ENCODE measurements at regions not wholly inside any gene's neighbourhood (a gene's known extent, or its start where the extent isn't known, plus 50 kb on each side); places are given as distances from the start of the nearest gene placed in this dataset.

GRCh38 chr2:12514631-12515437 is 201.9 kb upstream of the TRIB2 start:
- no peaks in the 10 kb centered on the region for H3K4me1 ChIP-seq

GRCh38 chr2:12515871-12516270 is 200.9 kb upstream of the TRIB2 start:
- DNase-seq (ENCODE audit: low spot score in 2 of 2), result no peak
- no peak overlapping the region for H3K27ac ChIP-seq
- H3K27me3 ChIP-seq, result no peaks in the 10 kb centered on the region
- H3K36me3 ChIP-seq, result no peaks in the 10 kb centered on the region
- 91 to 95% methylated on average over 1 of the region's 1 CpG for WGBS, 2 donors
- TF ChIP-seq EP300 (IDR thresholded peaks at IDR 0.05), result no peak
- no peak for TF ChIP-seq CTCF (IDR thresholded peaks at IDR 0.05)
- TF ChIP-seq POLR2A (IDR thresholded peaks at IDR 0.05), result no peak
- no peak overlapping the region for H3K4me3 ChIP-seq
- H3K4me1 ChIP-seq, result no peaks in the 10 kb centered on the region
- no peaks in the 10 kb centered on the region for H3K9me3 ChIP-seq

More at GRCh38 chr2:12514631-12515437, 201.9 kb upstream of the TRIB2 start:
- Histone ChIP-seq H3K4me3 (no peak overlapping the region), H3K9me3 (no peaks in the 10 kb centered on the region), H3K27me3 (no peaks in the 10 kb centered on the region), H3K36me3 (no peaks in the 10 kb centered on the region), H3K27ac (no peak overlapping the region)
- TF ChIP-seq EP300 (IDR thresholded peaks at IDR 0.05) (no peak), CTCF (IDR thresholded peaks at IDR 0.05) (no peak), POLR2A (IDR thresholded peaks at IDR 0.05) (no peak)
- 84 to 85% methylated on average over 9 of the region's 9 CpGs for WGBS, 2 donors
- DNase-seq (ENCODE audit: low spot score in 2 of 2), result no peak

- WGBS, 2 donors, result 18 to 30% methylated on average over 1 of the region's 1 CpG
- Histone ChIP-seq H3K9me3 (no peaks in the 10 kb centered on the region), H3K27me3 (no peaks in the 10 kb centered on the region), H3K4me3 (no peak overlapping the region), H3K27ac (peak overlapping the region in 1 of 4 donors; percentile 80), H3K36me3 (no peaks in the 10 kb centered on the region), H3K4me1 (peaks cover 0 to 26% (median 6%) of the 10 kb centered on the region in 4 donors)
- no peak for DNase-seq (ENCODE audit: low spot score in 2 of 2)
- TF ChIP-seq POLR2A (IDR thresholded peaks at IDR 0.05), result no peak
- no peak for TF ChIP-seq EP300 (IDR thresholded peaks at IDR 0.05)
- no peak for TF ChIP-seq CTCF (IDR thresholded peaks at IDR 0.05)
These were observed 183.3 kb upstream of the TRIB2 start for GRCh38 chr2:12533337-12534005.

- no peaks in the 10 kb centered on the region for H3K9me3 ChIP-seq
- H3K4me1 ChIP-seq, result peaks cover 0 to 26% (median 6%) of the 10 kb centered on the region in 4 donors
- DNase-seq (ENCODE audit: low spot score in 2 of 2), result no peak
- H3K27ac ChIP-seq, result peak overlapping the region in 2 of 4 donors; percentile 58 to 80
- H3K4me3 ChIP-seq, result no peak overlapping the region
- no peaks in the 10 kb centered on the region for H3K27me3 ChIP-seq
- TF ChIP-seq EP300 (IDR thresholded peaks at IDR 0.05), result peak in 1 of 2 donors; percentile 66
- no peak for TF ChIP-seq POLR2A (IDR thresholded peaks at IDR 0.05)
- TF ChIP-seq CTCF (IDR thresholded peaks at IDR 0.05), result no peak
- WGBS, 2 donors, result 26 to 29% methylated on average over 3 of the region's 3 CpGs
- no peaks in the 10 kb centered on the region for H3K36me3 ChIP-seq
These were observed 182.0 kb upstream of the TRIB2 start for GRCh38 chr2:12534646-12535263.

GRCh38 chr2:12536976-12537375 is 179.8 kb upstream of the TRIB2 start:
- H3K4me1 ChIP-seq, result peaks cover 0 to 26% (median 6%) of the 10 kb centered on the region in 4 donors
- 55 to 56% methylated on average over 4 of the region's 4 CpGs for WGBS, 2 donors
- H3K27ac ChIP-seq, result no peak overlapping the region
- no peak overlapping the region for H3K4me3 ChIP-seq
- no peaks in the 10 kb centered on the region for H3K27me3 ChIP-seq
- TF ChIP-seq POLR2A (IDR thresholded peaks at IDR 0.05) (no peak), CTCF (IDR thresholded peaks at IDR 0.05) (no peak), EP300 (IDR thresholded peaks at IDR 0.05) (no peak)
- no peaks in the 10 kb centered on the region for H3K36me3 ChIP-seq
- H3K9me3 ChIP-seq, result no peaks in the 10 kb centered on the region
- DNase-seq (ENCODE audit: low spot score in 2 of 2), result no peak

Measured in tibial nerve (tissue), 4 donors.